ENCODE measurements at regions not wholly inside any gene's neighbourhood (a gene's known extent, or its start where the extent isn't known, plus 50 kb on each side); places are given as distances from the start of the nearest gene placed in this dataset.

DNA sequence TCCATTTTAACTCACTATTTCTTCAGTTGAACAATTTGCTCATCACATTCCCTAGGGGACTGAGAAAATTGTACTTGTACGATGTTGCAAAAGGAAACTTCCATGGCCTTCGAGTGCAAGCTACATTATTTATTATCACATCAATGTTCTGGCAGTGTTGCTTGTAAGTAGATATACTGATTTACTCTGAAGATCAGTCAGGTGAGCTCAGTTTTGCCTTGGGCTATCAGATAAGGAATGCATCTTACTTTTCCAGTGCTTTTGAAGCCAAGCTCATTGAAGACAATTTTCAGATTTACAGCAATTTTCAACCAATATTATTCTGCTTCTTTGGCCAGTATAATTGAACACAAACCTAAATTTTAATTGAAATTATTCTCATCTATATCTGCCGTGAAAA is 1296.9 kb downstream of the RAPGEF2 start:
- TF ChIP-seq, protein P1, sequence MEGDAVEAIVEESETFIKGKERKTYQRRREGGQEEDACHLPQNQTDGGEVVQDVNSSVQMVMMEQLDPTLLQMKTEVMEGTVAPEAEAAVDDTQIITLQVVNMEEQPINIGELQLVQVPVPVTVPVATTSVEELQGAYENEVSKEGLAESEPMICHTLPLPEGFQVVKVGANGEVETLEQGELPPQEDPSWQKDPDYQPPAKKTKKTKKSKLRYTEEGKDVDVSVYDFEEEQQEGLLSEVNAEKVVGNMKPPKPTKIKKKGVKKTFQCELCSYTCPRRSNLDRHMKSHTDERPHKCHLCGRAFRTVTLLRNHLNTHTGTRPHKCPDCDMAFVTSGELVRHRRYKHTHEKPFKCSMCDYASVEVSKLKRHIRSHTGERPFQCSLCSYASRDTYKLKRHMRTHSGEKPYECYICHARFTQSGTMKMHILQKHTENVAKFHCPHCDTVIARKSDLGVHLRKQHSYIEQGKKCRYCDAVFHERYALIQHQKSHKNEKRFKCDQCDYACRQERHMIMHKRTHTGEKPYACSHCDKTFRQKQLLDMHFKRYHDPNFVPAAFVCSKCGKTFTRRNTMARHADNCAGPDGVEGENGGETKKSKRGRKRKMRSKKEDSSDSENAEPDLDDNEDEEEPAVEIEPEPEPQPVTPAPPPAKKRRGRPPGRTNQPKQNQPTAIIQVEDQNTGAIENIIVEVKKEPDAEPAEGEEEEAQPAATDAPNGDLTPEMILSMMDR (IDR thresholded peaks at IDR 0.05), result no peak
- no peak for TF ChIP-seq EZH2 (IDR thresholded peaks at IDR 0.05; ENCODE audit: borderline replicate concordance, insufficient read depth, low read depth, low read length, poor library complexity, severe bottlenecking)

Data from B cell (primary cell).